AG04450 (cell line): ENCODE measurements at regions not wholly inside any gene's neighbourhood (a gene's known extent, or its start where the extent isn't known, plus 50 kb on each side); places are given as distances from the start of the nearest gene placed in this dataset.
A peak's percentile ranks its signal among the peaks of the same experiment; 100 is the strongest.

ENCODE experiments used
- CTCF ChIA-PET: fragments of 300-600, 350-600 bp; formaldehyde crosslinking; extraction: SDS; loops from one replicate; lab custom pipeline; 2022; ENCODE audit warnings: antibody characterized with exemption, inconsistent platforms; lab: Charles Lee
- POLR2A ChIA-PET: fragments of 350-600 bp; formaldehyde crosslinking; extraction: SDS; loops from one replicate; lab custom pipeline; 2021; ENCODE audit warnings: antibody characterized with exemption, inconsistent platforms; lab: Yijun Ruan, JAX
- DNase-seq: peaks from one replicate; pipeline ENCODE4 v3.0.0-alpha.2; 2011; ENCODE audit warnings: low read depth, low spot score
- H3K27ac ChIP-seq: one replicate; pipeline ENCODE4 v1.5.1; 2012; ENCODE audit warnings: low read depth, low read length, control low read depth
- H3K27me3 ChIP-seq: one replicate; pipeline ENCODE4 v1.6.0; 2012; ENCODE audit warnings: low read length; ENCODE audit not compliant: control insufficient read depth, insufficient read depth
- H3K4me3 ChIP-seq: 2 replicates; pipeline ENCODE4 v1.5.1; 2011; ENCODE audit warnings: mild to moderate bottlenecking, low read depth, low read length, control low read depth
- H3K9me3 ChIP-seq: 2 replicates; pipeline ENCODE4 v1.5.1; 2012; ENCODE audit warnings: low read length; ENCODE audit not compliant: control insufficient read depth, insufficient read depth
- TF ChIP-seq, protein P1 (sequence below): IDR thresholded peaks from 2 replicates; pipeline ENCODE4 v1.5.1; 2011; ENCODE audit warnings: low read depth, low read length, control low read depth, inconsistent platforms

DNA sequence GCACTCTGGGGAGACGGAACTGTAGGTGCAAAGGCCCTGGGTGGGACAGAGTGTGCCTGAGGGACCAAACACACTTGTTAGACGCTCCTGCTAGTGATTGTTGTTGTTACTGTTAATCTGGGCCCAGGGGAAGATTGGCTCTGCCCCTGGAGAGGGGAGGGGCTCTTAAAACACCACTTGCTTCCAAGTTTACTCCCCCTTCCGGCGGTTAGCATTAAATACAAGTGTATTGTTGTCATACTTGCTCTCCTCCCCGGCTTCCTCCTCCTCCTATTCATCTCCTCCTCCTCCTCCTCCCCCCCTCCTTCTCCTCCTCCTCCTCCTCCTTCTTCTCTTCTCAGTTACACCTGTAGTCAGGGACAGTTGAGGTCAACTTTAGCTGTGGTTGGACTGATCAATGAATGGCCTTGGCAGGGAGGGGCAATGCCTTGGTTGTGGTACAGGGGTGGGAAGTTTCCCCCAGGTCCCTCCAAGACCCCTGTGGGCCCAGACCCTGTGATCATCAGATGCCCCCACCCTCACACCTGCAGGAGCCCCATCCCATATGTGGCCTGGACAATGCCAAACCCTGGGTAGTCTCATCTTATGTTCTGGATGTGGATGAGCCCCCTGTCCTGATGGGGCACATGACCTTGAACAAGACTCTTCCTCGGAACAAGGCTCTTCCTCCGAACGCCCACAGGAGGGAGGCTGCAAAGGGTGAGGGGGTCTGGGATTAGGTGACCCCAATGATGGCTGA is 217.3 kb downstream of the PTPRU start:
- Histone ChIP-seq H3K9me3 (no peaks in the 10 kb centered on the region), H3K4me3 (no peak overlapping the region), H3K27me3 (peaks cover 6% of the 10 kb centered on the region), H3K27ac (no peak overlapping the region)
- POLR2A ChIA-PET = no interaction called here
- CTCF ChIA-PET = no interaction called here
- TF ChIP-seq, protein P1, sequence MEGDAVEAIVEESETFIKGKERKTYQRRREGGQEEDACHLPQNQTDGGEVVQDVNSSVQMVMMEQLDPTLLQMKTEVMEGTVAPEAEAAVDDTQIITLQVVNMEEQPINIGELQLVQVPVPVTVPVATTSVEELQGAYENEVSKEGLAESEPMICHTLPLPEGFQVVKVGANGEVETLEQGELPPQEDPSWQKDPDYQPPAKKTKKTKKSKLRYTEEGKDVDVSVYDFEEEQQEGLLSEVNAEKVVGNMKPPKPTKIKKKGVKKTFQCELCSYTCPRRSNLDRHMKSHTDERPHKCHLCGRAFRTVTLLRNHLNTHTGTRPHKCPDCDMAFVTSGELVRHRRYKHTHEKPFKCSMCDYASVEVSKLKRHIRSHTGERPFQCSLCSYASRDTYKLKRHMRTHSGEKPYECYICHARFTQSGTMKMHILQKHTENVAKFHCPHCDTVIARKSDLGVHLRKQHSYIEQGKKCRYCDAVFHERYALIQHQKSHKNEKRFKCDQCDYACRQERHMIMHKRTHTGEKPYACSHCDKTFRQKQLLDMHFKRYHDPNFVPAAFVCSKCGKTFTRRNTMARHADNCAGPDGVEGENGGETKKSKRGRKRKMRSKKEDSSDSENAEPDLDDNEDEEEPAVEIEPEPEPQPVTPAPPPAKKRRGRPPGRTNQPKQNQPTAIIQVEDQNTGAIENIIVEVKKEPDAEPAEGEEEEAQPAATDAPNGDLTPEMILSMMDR = peak; percentile 41
- DNase-seq = peak; percentile 21

DNA sequence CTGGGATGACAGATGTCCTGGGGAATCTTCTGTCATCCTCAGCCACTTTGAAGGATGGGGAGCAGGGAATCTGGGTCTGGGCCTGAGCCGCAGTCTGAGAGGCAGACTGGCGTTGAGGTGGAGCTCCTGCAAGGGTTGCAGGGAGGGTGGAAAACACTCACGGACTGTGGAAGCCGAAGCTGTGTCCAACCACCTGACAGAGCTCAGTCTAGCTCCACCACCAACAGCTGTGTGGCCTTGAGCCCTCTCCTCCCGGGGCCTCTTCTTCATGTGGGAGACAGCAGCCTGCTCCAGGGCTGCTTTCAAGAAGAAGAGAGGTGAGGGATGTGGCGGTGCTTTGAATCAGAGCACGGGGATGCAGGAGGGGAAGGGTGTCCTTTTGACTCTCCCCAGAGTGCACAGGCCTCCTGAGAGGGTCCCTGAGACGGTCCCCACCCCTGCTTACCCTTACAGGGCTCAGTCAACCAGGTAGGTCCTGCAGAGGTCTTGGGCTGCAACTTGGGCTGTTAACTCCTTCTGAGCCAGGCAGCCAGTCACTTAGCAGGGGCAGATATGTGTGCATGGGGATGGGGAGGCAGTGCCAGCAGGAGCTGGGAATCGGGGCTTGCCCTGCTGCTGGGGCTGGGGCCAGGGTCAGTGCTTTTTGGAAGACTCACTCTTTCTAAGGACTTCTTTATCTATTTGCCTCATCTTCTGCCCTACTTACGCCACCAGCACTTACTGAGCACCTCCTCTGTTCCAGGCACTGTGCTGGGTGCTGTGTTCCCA is 216.3 kb downstream of the PTPRU start:
- TF ChIP-seq, protein P1 = no peak
- no peak overlapping the region for H3K27ac ChIP-seq
- POLR2A ChIA-PET = no interaction called here

DNA sequence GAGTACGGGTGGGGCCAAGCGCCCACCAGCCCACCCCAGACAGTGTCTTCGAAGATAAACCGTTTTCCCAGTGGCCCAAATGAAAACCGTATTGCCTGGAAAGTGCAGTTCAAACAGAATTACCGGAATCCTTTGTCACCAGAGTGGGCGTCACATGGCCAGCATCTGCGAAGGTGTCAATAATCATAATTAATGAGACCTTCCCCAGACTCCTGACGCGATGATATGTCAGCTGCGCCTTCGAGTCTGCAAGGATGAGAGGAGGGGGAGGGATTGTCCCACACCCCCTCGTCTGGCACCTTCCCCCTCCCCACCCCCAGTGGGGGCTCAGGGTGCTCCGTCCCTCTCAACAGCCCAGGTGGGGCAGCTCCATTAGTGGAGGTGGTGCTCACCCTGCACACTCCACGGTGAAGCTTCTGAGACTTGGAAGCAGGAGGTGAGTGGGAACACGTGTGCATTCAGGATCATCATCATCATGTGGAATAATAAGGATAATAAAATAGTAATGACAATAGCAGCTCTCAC is 215.1 kb downstream of the PTPRU start:
- no peak for DNase-seq
- H3K27me3 ChIP-seq = peaks cover 5% of the 10 kb centered on the region
- CTCF ChIA-PET = no interaction called here
- H3K27ac ChIP-seq = no peak overlapping the region
- TF ChIP-seq, protein P1 = no peak
- H3K9me3 ChIP-seq = no peaks in the 10 kb centered on the region
- no peak overlapping the region for H3K4me3 ChIP-seq
- POLR2A ChIA-PET = no interaction called here

More for the DNA sequence above, 216.3 kb downstream of the PTPRU start:
- CTCF ChIA-PET = no interaction called here
- DNase-seq = no peak
- no peaks in the 10 kb centered on the region for H3K9me3 ChIP-seq
- H3K4me3 ChIP-seq = no peak overlapping the region
- H3K27me3 ChIP-seq = peaks cover 5% of the 10 kb centered on the region

DNA sequence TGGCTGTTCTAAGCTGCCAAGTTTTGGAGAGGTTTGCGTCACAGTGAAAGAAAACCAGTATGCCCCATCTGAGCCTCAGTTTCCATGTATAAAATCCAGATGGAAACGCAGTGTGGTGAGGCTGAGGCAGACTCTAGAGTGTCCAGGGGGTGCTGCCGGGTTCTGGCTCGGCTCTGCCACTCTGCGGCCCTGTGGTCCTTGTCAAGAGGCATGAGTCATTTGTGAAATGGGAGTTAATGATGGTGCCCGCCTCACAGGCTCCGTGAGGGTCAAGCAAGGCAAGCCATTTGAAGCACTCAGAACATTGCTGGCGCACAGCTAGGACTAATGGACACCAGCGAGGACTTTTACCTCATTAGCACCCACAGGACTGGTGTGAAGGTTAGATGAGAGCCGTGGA is 214.3 kb downstream of the PTPRU start:
- H3K4me3 ChIP-seq = no peak overlapping the region
- CTCF ChIA-PET = no interaction called here
- POLR2A ChIA-PET = no interaction called here
- TF ChIP-seq, protein P1 = no peak
- no peaks in the 10 kb centered on the region for H3K27me3 ChIP-seq
- H3K9me3 ChIP-seq = no peaks in the 10 kb centered on the region
- no peak for DNase-seq
- no peak overlapping the region for H3K27ac ChIP-seq
